Suppressor macrophage treated with lipopolysaccharide for 4 hours (primary cell): ENCODE measurements at regions not wholly inside any gene's neighbourhood (a gene's known extent, or its start where the extent isn't known, plus 50 kb on each side); places are given as distances from the start of the nearest gene placed in this dataset.

Experiments
- DNase-seq: peaks from one replicate; pipeline ENCODE4 v3.0.0-alpha.2; 2020

DNA sequence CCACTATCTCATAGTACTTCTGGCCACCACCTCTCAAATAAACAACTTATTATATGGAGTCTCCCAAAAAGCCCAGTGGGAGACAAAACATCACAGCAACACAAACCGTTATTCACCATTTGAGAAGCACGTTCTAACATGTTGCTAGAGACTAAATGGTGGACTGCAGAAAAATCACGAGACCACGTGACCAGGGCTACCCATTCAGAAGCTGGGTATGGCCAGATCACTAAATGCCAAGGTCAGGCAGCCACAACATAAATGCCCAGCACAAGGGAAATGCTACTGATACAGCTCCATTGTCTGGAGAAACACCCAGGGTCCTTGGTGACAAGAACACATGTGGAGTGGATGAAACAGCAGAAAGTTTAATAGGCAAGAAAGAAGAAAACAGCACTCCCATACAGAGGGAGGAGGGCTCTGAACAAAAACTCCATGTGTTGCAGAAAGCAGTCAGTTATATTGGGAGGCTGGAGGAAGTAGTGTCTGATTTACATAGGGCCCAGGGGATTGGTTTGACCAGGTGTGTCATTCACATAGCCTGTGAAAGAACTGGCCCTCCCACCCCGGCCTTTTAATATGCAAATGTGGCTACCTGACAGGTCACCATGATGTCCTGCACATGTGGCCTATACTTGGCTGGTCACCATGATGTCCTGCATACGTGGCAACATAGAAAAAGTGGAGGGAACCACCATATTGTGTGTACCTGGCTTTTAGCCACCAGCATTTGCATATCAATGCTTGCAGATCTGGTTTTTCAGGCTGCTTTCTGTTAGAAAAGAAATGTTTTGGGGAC lies 97.2 kb downstream of the TRIM36 start:
- no peak for DNase-seq

GRCh38 chr5:115070737-115071136 lies 99.0 kb downstream of the TRIM36 start:
- no peak for DNase-seq

DNA sequence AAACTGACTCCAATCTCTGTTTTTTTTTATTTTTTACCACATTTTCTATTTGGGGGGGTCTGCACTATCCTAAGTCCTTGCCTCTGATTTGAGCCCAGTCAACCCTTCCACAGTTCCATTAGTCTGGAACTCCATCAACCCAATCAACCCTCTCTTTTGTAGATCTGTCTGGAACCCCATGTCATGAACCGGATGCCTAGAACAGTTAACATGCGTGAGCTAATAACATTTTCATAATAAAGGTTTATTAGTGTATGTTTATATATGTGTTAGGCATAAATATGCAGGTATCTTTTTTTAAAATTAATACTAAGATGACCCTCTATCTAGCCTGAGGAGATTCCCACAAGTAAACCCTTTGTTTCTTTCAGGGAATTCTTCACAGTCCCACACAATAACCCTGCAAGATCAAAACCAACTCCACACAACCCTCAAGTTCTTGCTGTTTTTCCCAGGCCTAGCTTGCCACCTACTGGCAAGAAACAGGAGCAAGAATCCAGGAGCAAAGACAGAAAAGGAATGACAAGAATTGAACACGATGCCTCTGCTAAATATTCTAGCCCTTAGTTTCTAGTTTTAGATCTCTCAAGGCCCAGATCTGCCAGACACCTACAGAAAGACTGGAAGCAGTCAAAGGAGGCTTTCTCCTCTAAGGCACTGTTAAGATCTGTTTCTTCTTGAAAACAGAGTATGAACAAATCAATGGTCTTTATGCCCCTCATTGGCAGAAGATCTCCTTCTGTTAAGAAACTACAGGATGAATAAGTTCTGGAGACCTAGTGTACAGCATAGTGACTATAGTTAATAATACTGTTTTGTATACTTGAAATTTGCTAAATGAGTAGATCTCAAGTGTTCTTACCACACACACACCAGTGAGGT lies 100.4 kb downstream of the TRIM36 start:
- DNase-seq: peak; percentile 31

DNA sequence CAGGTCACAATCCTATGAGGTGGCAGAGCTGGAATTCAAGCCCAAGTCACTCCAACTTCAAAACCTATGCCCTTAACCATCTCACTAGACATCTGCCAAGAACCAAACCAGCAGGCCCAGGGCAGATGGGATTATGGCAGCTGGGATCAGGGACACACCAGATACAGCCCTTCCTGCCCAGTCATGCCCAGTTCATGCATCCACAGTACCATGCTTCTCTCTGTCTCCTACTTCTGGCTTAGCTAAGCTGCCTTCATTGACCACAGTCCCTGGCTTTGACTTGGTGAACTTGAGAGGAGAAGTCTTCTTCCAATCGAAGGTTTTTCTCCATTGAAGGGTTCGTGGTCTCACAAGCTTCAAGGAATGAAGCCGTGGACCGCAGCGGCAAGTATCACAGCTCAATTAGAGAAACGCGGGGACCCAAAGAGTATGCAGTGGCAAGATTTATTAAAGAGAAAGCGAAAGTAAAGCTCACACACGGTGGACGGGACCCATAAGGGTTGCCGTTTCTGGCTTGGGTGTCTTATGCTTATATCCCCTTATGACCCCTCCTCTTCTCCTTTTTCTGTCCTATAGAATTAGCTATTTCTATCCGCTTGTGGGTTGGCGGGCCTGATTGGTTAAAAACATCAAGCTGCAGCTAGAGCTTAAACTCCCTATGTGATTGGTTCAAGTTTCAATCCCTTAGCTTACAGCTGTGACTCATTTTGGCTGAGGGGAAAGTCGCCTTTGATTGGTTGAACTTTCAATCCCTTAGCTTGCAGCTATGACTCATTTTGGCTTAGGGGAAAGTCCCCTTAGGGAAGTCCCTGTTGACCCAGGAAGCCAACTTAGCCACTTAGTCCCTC lies 101.2 kb downstream of the TRIM36 start:
- peak; percentile 76 for DNase-seq

DNA sequence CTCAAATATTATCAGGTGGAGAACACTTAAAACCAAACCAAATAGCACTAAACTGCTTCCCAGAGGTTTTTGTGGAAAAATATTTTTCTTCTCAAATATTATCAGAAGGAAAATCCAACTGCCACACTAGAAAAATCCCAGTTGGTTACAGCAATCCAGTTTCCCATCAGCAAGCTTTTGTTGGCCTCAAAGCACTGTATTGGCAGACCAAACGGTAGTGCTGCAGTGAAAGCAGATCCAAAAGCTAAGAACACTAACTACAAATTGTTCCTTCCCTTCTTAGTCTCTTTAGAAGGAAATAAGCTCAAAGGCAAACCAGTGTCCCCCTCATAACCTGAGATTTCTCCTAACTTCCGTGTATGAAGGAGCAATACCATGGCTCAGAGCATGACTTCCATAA lies 105.3 kb downstream of the TRIM36 start:
- no peak for DNase-seq

DNA sequence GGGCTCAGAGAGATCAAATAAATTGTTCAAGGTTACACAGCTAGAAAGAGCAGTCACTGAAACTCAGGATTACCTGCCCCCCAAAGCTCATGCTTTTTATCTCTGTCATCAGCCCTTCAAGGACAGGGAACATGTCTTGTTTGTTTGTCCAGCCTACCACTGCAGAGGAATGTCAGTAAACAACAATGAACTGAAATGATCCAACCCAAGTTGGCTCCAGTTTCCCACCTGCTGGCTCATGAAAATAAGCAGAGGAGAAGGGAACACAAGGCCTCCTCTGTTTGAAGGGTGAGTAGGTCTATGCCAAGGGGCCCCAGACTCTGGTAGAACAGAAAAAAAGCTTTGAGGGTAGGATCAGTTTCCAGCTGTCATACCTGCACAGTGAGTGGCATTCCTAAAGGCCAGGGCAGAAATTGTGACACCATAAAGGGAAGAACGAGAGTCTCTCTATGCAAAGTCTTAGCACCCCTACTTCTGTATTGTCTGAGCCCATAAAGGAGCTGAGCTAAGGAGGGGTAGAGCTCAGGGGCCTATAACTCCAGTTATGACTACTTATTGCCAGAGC lies 115.2 kb downstream of the TRIM36 start:
- DNase-seq: no peak

DNA sequence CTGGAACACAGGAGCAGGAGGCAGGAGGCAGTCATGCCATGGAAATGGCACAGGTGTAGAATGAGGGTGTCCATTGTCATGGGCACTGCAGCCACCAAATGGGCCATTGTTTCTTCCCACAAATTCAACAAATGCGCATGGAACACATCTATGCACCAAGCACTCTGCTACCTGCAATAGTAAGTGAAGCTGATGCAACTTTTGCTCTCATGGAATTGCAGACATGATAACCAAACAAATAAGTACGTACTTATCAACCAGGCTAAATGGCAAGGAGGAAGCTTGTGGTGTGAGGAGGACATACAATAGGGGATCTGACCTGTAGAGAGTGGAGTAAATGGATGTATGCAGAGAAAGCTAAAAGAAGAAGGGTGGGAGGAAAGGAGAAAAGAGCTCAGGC lies 116.8 kb downstream of the TRIM36 start:
- no peak for DNase-seq

DNA sequence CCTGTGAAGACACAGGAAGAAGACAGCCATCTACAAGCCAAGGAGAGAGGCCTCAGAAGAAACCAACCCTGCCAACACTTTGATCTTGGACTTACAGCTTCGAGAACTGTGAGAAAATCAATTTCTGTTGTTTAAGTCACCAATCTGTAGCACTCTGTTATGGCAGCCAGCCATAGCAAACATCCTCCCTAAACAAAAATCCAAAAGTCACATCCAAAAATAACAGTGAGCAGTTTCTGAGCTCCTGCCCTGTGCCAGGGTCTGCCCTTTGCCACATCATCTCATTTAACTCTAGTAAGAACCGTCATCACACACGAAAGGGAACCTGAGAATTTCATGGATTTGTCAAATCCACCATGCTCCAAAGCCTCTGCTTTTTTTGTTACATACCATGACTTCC lies 118.8 kb downstream of the TRIM36 start:
- no peak for DNase-seq

GRCh38 chr5:115033861-115034260 lies 135.8 kb downstream of the TRIM36 start:
- no peak for DNase-seq

GRCh38 chr5:115028557-115028956 lies 141.2 kb downstream of the TRIM36 start:
- no peak for DNase-seq

- DNase-seq: no peak
These were observed 144.8 kb downstream of the TRIM36 start for GRCh38 chr5:115024922-115025321.

DNA sequence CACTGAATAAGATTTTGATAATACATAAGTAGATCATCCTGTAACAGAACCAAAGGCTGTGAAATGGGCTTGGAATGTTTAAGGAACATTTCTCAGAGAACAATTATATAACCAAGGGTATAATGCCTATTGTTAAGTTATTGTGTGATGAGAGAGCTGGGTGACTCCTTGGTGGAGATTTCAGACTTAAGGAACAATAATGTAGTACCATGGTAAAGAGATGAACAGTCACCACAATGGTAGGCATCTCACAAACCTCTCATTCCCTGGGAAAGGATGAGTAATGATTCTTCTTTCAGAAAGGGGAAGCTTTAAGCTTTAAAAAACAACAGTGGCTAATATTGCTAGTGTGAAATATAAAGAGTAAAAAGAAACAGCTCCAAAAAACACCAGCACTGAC lies 147.4 kb downstream of the TRIM36 start:
- DNase-seq: no peak

GRCh38 chr5:115016646-115017045 lies 153.1 kb downstream of the TRIM36 start:
- no peak for DNase-seq

DNA sequence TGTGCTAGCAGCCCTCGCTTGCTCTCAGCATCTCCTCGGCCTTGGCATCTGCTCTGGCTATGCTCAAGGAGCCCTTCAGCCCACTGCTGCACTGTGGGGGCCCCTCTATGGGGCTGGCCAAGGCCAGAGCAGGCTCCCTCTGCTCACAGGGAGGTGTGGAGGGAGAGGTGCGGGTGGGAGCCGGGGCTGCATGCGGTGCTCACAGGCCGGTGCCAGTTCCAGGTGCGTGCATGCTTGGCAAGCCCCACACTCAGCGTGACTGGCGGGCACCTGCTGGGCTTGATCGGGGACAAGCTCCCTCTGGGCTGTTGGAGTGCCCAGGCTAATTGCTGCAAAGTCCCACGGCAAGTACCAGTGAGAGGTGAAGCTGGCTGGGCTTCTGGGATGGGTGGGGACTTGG lies 170.5 kb downstream of the TRIM36 start:
- no peak for DNase-seq

DNA sequence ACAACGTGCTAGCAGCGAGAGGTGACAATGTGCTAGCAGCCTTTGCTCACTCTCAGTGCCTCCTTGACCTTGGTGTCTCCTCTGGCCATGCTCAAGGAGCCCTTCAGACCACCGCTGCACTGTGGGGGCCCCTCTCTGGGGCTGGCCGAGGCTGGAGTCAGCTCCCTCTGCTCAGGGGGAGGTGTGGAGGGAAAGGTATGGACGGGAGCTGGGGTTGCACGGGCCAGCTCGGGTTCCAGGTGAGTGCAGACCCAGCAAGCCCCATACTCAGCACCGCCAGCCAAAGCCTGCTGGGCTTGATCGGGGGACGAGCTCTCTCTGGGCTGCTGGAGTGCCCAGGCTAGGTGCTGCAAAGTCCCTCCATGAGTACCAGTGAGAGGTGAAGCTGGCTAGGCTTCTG lies 180.2 kb downstream of the TRIM36 start:
- DNase-seq: no peak

- no peak for DNase-seq
These were observed 181.6 kb downstream of the TRIM36 start for GRCh38 chr5:114988096-114988495.

- no peak for DNase-seq
These were observed 184.9 kb downstream of the TRIM36 start for GRCh38 chr5:114984796-114985195.

DNA sequence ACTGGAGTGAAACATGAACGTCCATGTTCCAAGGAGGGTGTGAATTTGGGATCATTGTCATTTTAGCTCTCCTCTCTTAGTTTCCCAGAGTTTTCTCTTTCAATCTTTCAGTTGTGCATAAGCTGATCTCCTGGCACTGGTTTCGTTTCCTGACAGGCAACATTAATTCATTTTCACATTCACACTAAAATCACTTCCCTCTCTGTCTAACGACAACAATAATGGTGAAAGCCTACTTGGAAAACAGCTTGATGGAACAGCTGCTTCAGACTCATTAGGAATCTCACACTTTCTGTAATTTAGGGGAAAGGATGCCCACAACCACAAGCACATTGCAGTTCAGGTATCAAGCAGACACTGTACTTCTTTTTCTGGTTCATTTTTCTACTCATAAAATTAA lies 188.6 kb downstream of the TRIM36 start:
- DNase-seq: no peak

- DNase-seq: no peak
These were observed 191.6 kb downstream of the TRIM36 start for GRCh38 chr5:114977979-114978573.

DNA sequence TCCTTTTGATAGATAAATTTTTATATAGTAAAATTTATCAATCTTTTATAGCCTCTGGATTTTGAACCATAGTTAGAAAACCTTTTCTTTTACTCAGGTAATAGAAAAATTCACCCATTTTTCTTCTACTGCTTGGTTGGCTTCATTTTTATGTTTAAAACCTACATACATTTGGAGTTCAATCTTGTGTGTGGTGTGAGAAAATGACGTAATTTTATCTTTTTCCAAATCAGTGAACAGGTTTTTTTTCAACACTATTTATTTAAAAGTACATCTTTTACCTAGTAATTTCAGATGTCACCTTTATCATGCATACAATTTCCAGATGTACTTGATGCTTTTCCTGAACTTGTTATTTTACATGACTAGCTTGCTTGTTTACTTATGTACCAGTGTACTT lies 200.2 kb downstream of the TRIM36 start:
- DNase-seq: no peak

DNA sequence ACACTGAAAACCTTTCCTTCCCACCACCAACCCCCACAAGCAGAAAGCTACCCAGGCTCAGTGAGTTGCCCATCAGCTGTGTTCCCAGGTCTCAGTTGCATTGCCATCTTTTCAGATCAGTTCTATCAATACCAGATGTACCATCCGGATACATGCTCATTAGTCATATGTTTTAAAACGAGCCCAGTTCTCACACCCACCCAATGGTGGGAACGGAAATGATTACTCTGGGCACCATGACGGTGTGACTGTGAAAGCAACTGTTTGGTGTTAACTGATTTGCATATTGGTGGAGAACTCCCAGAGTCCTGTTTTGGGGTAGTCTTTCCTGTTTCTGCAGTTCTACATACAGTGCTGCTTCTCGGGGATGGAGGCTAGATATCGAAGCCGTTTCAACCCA lies 212.3 kb downstream of the TRIM36 start:
- no peak for DNase-seq

- peak; percentile 37 for DNase-seq
These were observed 216.1 kb downstream of the TRIM36 start for GRCh38 chr5:114953565-114953964.
